Gastrocnemius medialis (tissue), 4 donors: ENCODE measurements at regions not wholly inside any gene's neighbourhood (a gene's known extent, or its start where the extent isn't known, plus 50 kb on each side); places are given as distances from the start of the nearest gene placed in this dataset.

ENCODE experiments used
- ATAC-seq, 2 donors: fragments of 150-250 bp; one replicate each; pipeline ENCODE4 v1.9.1; 2016
- DNase-seq, 2 donors: peaks; one replicate each; pipeline ENCODE4 v3.0.0-alpha.2; 2019
- H3K27ac ChIP-seq, 4 donors: fragments of 200-600 bp; sonication (generic); 1 replicate in 1 of 4; 2 replicates in 3 of 4; pipeline ENCODE4 v1.5.1; 2016 to 2018; ENCODE audit warnings: mild to moderate bottlenecking in 2 of 4, moderate library complexity in 1 of 4
- H3K27me3 ChIP-seq, 3 donors: fragments of 200-600 bp; sonication (generic) in 2 of 3; 1 replicate in 1 of 3; 2 replicates in 2 of 3; pipeline versions ENCODE4 v1.5.1 to v1.6.0; 2016 to 2019; ENCODE audit warnings: mild to moderate bottlenecking in 1 of 3, moderate library complexity in 1 of 3
- H3K36me3 ChIP-seq, 2 donors: fragments of 200-600 bp; sonication (generic) in 1 of 2; one replicate each; pipeline ENCODE4 v1.5.1; 2017 to 2018
- H3K4me1 ChIP-seq, 2 donors: fragments of 200-600 bp; sonication (generic) in 1 of 2; one replicate each; pipeline ENCODE4 v1.5.1; 2016 to 2017; ENCODE audit warnings: mild to moderate bottlenecking in 2 of 2
- H3K4me3 ChIP-seq, 4 donors: fragments of 200-600 bp; sonication (generic) in 3 of 4; 1 replicate in 1 of 4; 2 replicates in 3 of 4; pipeline ENCODE4 v1.5.1; 2016 to 2019; ENCODE audit warnings: mild to moderate bottlenecking in 2 of 4
- H3K9me3 ChIP-seq, 3 donors: fragments of 200-600 bp; sonication (generic) in 2 of 3; 1 replicate in 1 of 3; 2 replicates in 2 of 3; pipeline ENCODE4 v1.5.1; 2016 to 2019
- CTCF ChIP-seq, 5 experiments: fragments of 450-650 bp in 3 of 5; fragments of 200-600 bp in 2 of 5; sonication (generic) in 2 of 5; IDR thresholded peaks in 4 of 5; conservative IDR thresholded peaks in 1 of 5; 1 replicate in 4 of 5; 2 replicates in 1 of 5; pipeline ENCODE4 v1.5.1; 2016 to 2019; ENCODE audit warnings: antibody characterized with exemption in 5 of 5, mild to moderate bottlenecking in 3 of 5, moderate library complexity in 3 of 5
- POLR2A ChIP-seq, 2 donors: fragments of 450-650 bp; IDR thresholded peaks; one replicate each; pipeline ENCODE4 v1.6.1; 2017; ENCODE audit warnings: antibody characterized with exemption in 2 of 2, mild to moderate bottlenecking in 2 of 2, moderate library complexity in 2 of 2
- in situ Hi-C, 4 donors: fragments of 200-750 bp; cut with MboI; loops; one replicate each; pipeline versions ENCODE4 v1.15.0 to v1.8.0; 2017; ENCODE audit warnings: low sequenced_read_pairs in 4 of 4
- intact Hi-C: fragments of 100-400 bp; cut with DNase I; formaldehyde crosslinking; loops from one replicate; pipeline ENCODE4 v1.15.1; 2023; ENCODE audit warnings: low total_unique reads

- Histone ChIP-seq H3K4me3 (no peak overlapping the region), H3K4me1 (no peaks in the 10 kb centered on the region), H3K36me3 (no peaks in the 10 kb centered on the region), H3K9me3 (no peaks in the 10 kb centered on the region), H3K27ac (no peak overlapping the region), H3K27me3 (no peaks in the 10 kb centered on the region)
- DNase-seq (no peak), ATAC-seq (no peak)
- in situ Hi-C loops (no loop called here), intact Hi-C loops (no loop called here)
- TF ChIP-seq CTCF (IDR thresholded peaks at IDR 0.05 in 4 of 5, conservative IDR thresholded peaks at IDR 0.05 in 1 of 5) (no peak), POLR2A (IDR thresholded peaks at IDR 0.05) (no peak)
Measured at GRCh38 chr11:122423886-122424285, 231.6 kb upstream of the UBASH3B start.

- ATAC-seq (no peak), DNase-seq (no peak)
- intact Hi-C loops (no loop called here), in situ Hi-C loops (no loop called here)
- Histone ChIP-seq H3K4me1 (no peaks in the 10 kb centered on the region), H3K27me3 (no peaks in the 10 kb centered on the region), H3K27ac (no peak overlapping the region), H3K9me3 (no peaks in the 10 kb centered on the region), H3K36me3 (no peaks in the 10 kb centered on the region), H3K4me3 (no peak overlapping the region)
- TF ChIP-seq CTCF (IDR thresholded peaks at IDR 0.05 in 4 of 5, conservative IDR thresholded peaks at IDR 0.05 in 1 of 5) = no peak
- TF ChIP-seq POLR2A (IDR thresholded peaks at IDR 0.05) = no peak
Measured at GRCh38 chr11:122423273-122423672, 232.2 kb upstream of the UBASH3B start.

- Histone ChIP-seq H3K4me1 (no peaks in the 10 kb centered on the region), H3K27ac (no peak overlapping the region), H3K27me3 (no peaks in the 10 kb centered on the region), H3K9me3 (no peaks in the 10 kb centered on the region), H3K4me3 (no peak overlapping the region), H3K36me3 (no peaks in the 10 kb centered on the region)
- no peak for ATAC-seq
- DNase-seq = no peak
- in situ Hi-C loops = no loop called here
- intact Hi-C loops = no loop called here
- TF ChIP-seq POLR2A (IDR thresholded peaks at IDR 0.05) (no peak), CTCF (IDR thresholded peaks at IDR 0.05 in 4 of 5, conservative IDR thresholded peaks at IDR 0.05 in 1 of 5) (no peak)
Measured at GRCh38 chr11:122422682-122423081, 232.8 kb upstream of the UBASH3B start.

GRCh38 chr11:122421702-122422101, 233.8 kb upstream of the UBASH3B start:
- ATAC-seq (no peak), DNase-seq (no peak)
- in situ Hi-C loops = no loop called here
- Histone ChIP-seq H3K27me3 (no peaks in the 10 kb centered on the region), H3K4me1 (no peaks in the 10 kb centered on the region), H3K36me3 (no peaks in the 10 kb centered on the region), H3K9me3 (no peaks in the 10 kb centered on the region), H3K27ac (no peak overlapping the region), H3K4me3 (no peak overlapping the region)
- intact Hi-C loops = no loop called here
- TF ChIP-seq POLR2A (IDR thresholded peaks at IDR 0.05) (no peak), CTCF (IDR thresholded peaks at IDR 0.05 in 4 of 5, conservative IDR thresholded peaks at IDR 0.05 in 1 of 5) (no peak)

GRCh38 chr11:122418032-122418431, 237.5 kb upstream of the UBASH3B start:
- DNase-seq (no peak), ATAC-seq (no peak)
- intact Hi-C loops (no loop called here), in situ Hi-C loops (no loop called here)
- Histone ChIP-seq H3K9me3 (peaks cover 0 to 5% (median 0%) of the 10 kb centered on the region in 3 donors), H3K27me3 (no peaks in the 10 kb centered on the region), H3K27ac (no peak overlapping the region), H3K4me1 (no peaks in the 10 kb centered on the region), H3K4me3 (no peak overlapping the region), H3K36me3 (no peaks in the 10 kb centered on the region)
- TF ChIP-seq CTCF (IDR thresholded peaks at IDR 0.05 in 4 of 5, conservative IDR thresholded peaks at IDR 0.05 in 1 of 5) (no peak), POLR2A (IDR thresholded peaks at IDR 0.05) (no peak)
